CD4-positive, alpha-beta T cell (primary cell): ENCODE measurements at regions not wholly inside any gene's neighbourhood (a gene's known extent, or its start where the extent isn't known, plus 50 kb on each side); places are given as distances from the start of the nearest gene placed in this dataset.

Experiments used
- ATAC-seq: fragments of 200-7000 bp; cut with Tn5 transposase; one replicate; pipeline ENCODE4 v1.10.0; 2022; ENCODE audit warnings: mild to moderate bottlenecking; ENCODE audit not compliant: poor library complexity
- CTCF ChIA-PET: fragments of 350-600 bp; sonication (Branson Sonifier 250); formaldehyde crosslinking; loops from one replicate; lab custom pipeline; 2021; ENCODE audit warnings: antibody characterized with exemption, inconsistent platforms; lab: Charles Lee
- POLR2A ChIA-PET: fragments of 350-600 bp; sonication (Branson Sonifier 250); formaldehyde crosslinking; loops from one replicate; lab custom pipeline; 2021; ENCODE audit warnings: antibody characterized with exemption, inconsistent platforms; lab: Charles Lee
- DNase-seq, 14 experiments: peaks; one replicate each; pipeline ENCODE4 v3.0.0-alpha.2; 2013 to 2020; ENCODE audit warnings: mixed read lengths in 2 of 14
- H3K27ac ChIP-seq, 2 donors: one replicate each; pipeline versions ENCODE4 v1.5.1 to v1.7.0; 2013; ENCODE audit warnings: low read length in 2 of 2, low read depth in 1 of 2, mild to moderate bottlenecking in 1 of 2
- H3K27me3 ChIP-seq, 2 experiments: 1 replicate in 1 of 2; 2 replicates in 1 of 2; pipeline versions ENCODE4 v1.6.1 to v1.7.0; 2013; ENCODE audit warnings: low read length in 2 of 2, control low read depth in 1 of 2, mild to moderate bottlenecking in 1 of 2, moderate library complexity in 1 of 2; ENCODE audit not compliant: insufficient read depth in 2 of 2, control insufficient read depth in 1 of 2
- H3K36me3 ChIP-seq: one replicate; pipeline ENCODE4 v1.6.1; 2013; ENCODE audit warnings: low read length, control low read depth; ENCODE audit not compliant: insufficient read depth
- H3K4me1 ChIP-seq: one replicate; pipeline ENCODE4 v1.6.1; 2013; ENCODE audit warnings: low read length, control low read depth; ENCODE audit not compliant: insufficient read depth
- H3K4me3 ChIP-seq: one replicate; pipeline ENCODE4 v1.5.1; 2013; ENCODE audit warnings: mild to moderate bottlenecking, low read length, moderate library complexity
- H3K9me3 ChIP-seq, 2 experiments: 1 replicate in 1 of 2; 2 replicates in 1 of 2; pipeline versions ENCODE4 v1.6.1 to v1.7.0; 2013; ENCODE audit warnings: low read length in 2 of 2, mild to moderate bottlenecking in 2 of 2, control low read depth in 1 of 2, moderate library complexity in 1 of 2; ENCODE audit not compliant: control insufficient read depth in 1 of 2, insufficient read depth in 1 of 2
- H3K27ac Mint-ChIP-seq: one replicate; pipeline ENCODE4 v1.8.0; 2020; ENCODE audit warnings: mixed read lengths
- H3K27me3 Mint-ChIP-seq: one replicate; pipeline ENCODE4 v1.8.0; 2021; ENCODE audit warnings: mixed read lengths
- H3K36me3 Mint-ChIP-seq: one replicate; pipeline ENCODE4 v1.8.0; 2021; ENCODE audit warnings: low read depth, mixed read lengths
- H3K4me1 Mint-ChIP-seq: one replicate; pipeline ENCODE4 v1.8.0; 2021; ENCODE audit warnings: low read depth, mixed read lengths
- H3K4me3 Mint-ChIP-seq: one replicate; pipeline ENCODE4 v1.8.0; 2020; ENCODE audit warnings: mild to moderate bottlenecking, mixed read lengths
- H3K9me3 Mint-ChIP-seq: one replicate; pipeline ENCODE4 v1.8.0; 2020; ENCODE audit warnings: mixed read lengths
- intact Hi-C, 2 experiments: fragments of 100-400 bp; cut with DNase I in 1 of 2; cut with micrococcal nuclease in 1 of 2; formaldehyde crosslinking; loops; one replicate each; pipeline versions ENCODE4 v1.15.1 to v1.9.0; 2023 to 2025; cut with DNase I, micrococcal nuclease
- TF ChIP-seq, protein P1 (sequence below): fragments of 200-600 bp; IDR thresholded peaks from one replicate; pipeline ENCODE4 v1.8.0; 2022; ENCODE audit warnings: antibody characterized with exemption, mild to moderate bottlenecking

DNA sequence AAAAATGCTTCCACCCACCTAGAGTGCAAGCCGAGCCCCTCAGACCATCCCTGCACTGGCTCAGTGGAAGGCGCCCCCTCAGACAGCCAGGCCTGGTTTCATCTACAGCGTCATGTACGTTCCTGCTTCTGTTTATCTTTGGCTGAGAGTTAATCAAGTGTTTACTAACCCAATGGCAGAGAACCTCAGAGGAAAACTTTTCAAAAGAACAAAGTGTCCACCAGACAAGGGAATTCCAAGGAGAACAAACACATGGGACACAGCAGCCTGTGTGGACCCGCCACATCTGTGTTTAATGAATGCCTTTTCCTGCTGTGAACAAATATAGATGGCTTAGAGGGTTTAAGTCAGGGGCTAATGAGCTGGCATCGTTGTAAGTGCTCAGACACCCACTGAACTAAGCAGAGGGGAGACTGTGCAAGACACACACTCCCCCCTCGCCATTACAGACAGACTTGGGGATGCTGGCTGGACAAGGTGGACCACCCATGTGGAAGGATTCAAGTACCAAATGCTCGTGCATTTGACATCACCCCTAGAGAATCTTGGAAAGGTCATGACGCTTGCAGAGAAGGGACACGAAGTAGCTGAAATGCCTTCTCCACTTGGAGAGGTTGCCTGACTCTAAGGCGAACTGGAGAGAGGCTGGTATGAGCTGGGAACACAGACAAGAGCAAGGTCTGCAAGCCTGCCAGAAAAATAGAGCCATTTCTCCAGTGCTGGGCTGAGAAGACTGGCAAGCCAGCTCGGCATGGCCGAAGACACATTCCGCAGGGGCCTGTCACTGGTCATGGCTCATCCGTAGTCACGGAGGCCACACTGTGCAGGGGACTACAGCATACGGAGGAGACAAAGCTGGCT is 53.5 kb upstream of the NXT1 start:
- H3K27me3 Mint-ChIP-seq = no peaks in the 10 kb centered on the region
- Histone ChIP-seq H3K36me3 (no peaks in the 10 kb centered on the region), H3K27ac (no peak overlapping the region), H3K9me3 (no peaks in the 10 kb centered on the region), H3K4me1 (no peaks in the 10 kb centered on the region), H3K27me3 (no peaks in the 10 kb centered on the region), H3K4me3 (no peak overlapping the region)
- H3K9me3 Mint-ChIP-seq = no peaks in the 10 kb centered on the region
- no peaks in the 10 kb centered on the region for H3K36me3 Mint-ChIP-seq
- ChIA-PET POLR2A (no interaction called here), CTCF (no interaction called here)
- intact Hi-C loops = no loop called here
- DNase-seq = peak in 1 of 14 experiments; percentile 6
- no peak overlapping the region for H3K4me3 Mint-ChIP-seq
- H3K27ac Mint-ChIP-seq = no peak overlapping the region
- TF ChIP-seq, protein P1, sequence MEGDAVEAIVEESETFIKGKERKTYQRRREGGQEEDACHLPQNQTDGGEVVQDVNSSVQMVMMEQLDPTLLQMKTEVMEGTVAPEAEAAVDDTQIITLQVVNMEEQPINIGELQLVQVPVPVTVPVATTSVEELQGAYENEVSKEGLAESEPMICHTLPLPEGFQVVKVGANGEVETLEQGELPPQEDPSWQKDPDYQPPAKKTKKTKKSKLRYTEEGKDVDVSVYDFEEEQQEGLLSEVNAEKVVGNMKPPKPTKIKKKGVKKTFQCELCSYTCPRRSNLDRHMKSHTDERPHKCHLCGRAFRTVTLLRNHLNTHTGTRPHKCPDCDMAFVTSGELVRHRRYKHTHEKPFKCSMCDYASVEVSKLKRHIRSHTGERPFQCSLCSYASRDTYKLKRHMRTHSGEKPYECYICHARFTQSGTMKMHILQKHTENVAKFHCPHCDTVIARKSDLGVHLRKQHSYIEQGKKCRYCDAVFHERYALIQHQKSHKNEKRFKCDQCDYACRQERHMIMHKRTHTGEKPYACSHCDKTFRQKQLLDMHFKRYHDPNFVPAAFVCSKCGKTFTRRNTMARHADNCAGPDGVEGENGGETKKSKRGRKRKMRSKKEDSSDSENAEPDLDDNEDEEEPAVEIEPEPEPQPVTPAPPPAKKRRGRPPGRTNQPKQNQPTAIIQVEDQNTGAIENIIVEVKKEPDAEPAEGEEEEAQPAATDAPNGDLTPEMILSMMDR = no peak
- no peak for ATAC-seq
- no peaks in the 10 kb centered on the region for H3K4me1 Mint-ChIP-seq

DNA sequence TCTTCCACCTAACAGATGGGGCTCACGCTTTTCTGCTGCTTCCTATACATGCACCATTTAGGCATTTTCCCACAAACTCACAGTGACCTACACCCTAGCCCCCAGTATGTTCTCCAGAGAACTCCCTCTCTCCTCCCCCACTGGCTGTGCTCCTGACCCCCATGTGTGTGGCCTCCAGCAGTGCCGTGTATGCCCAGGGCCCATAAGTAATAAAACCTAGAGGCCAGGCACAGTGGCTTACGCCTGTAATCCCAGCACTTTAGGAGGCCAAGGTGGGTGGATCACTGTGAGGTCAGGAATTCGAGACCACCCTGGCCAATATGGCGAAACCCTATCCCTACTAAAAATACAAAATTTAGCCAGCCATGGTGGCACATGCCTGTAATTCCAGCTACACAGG is 54.7 kb upstream of the NXT1 start:
- POLR2A ChIA-PET = no interaction called here
- Mint-ChIP-seq H3K27ac (no peak overlapping the region), H3K27me3 (peaks cover 5% of the 10 kb centered on the region), H3K9me3 (no peaks in the 10 kb centered on the region), H3K4me3 (no peak overlapping the region), H3K4me1 (no peaks in the 10 kb centered on the region), H3K36me3 (no peaks in the 10 kb centered on the region)
- H3K27ac ChIP-seq = no peak overlapping the region
- H3K4me3 ChIP-seq = no peak overlapping the region
- intact Hi-C loops = no loop called here
- H3K36me3 ChIP-seq = no peaks in the 10 kb centered on the region
- H3K9me3 ChIP-seq = no peaks in the 10 kb centered on the region
- TF ChIP-seq, protein P1 = no peak
- ATAC-seq (no peak), DNase-seq (no peak)
- H3K4me1 ChIP-seq = no peaks in the 10 kb centered on the region
- CTCF ChIA-PET = no interaction called here
- no peaks in the 10 kb centered on the region for H3K27me3 ChIP-seq

DNA sequence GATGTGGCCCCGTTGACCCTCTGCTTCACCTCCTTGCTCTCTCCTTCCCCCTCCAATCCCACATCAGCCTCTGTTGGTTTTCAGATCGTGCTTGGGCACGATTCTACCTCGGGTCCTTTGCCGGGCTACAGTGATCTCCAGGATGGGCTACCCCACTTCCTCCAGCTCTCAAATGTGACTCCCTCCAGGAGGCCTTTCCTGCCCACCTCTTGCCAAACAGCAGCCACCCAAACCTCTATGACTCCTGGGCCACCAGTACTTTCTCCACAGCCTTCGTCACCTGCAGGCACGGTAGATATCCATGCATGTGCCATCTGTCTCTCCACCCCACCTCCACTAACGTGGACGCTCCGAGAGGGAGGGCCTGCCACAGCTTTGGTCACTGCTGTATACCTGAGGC is 55.9 kb upstream of the NXT1 start:
- H3K27me3 ChIP-seq = no peaks in the 10 kb centered on the region
- no peak overlapping the region for H3K27ac ChIP-seq
- Mint-ChIP-seq H3K4me1 (no peaks in the 10 kb centered on the region), H3K36me3 (no peaks in the 10 kb centered on the region), H3K27me3 (peaks cover 5% of the 10 kb centered on the region), H3K27ac (no peak overlapping the region), H3K9me3 (no peaks in the 10 kb centered on the region), H3K4me3 (no peak overlapping the region)
- POLR2A ChIA-PET = no interaction called here
- no peak overlapping the region for H3K4me3 ChIP-seq
- CTCF ChIA-PET = no interaction called here
- H3K36me3 ChIP-seq = no peaks in the 10 kb centered on the region
- no peaks in the 10 kb centered on the region for H3K4me1 ChIP-seq
- no peak for DNase-seq
- TF ChIP-seq, protein P1 = no peak
- no peaks in the 10 kb centered on the region for H3K9me3 ChIP-seq
- no peak for ATAC-seq
- intact Hi-C loops = no loop called here
